Chondrocyte (in vitro differentiated cells): ENCODE measurements at regions not wholly inside any gene's neighbourhood (a gene's known extent, or its start where the extent isn't known, plus 50 kb on each side); places are given as distances from the start of the nearest gene placed in this dataset.
"Not testable (repeated sequence)": the region's sequence is repeated elsewhere in the genome, so short reads cannot be mapped to it uniquely, and the experiment has no call there.

Experiments used
- DNase-seq: peaks from one replicate; pipeline ENCODE4 v3.0.0; 2021; ENCODE audit warnings: mixed read lengths, low spot score
- H3K27ac Mint-ChIP-seq: one replicate; pipeline ENCODE4 v1.8.0; 2021; ENCODE audit warnings: mild to moderate bottlenecking, moderate library complexity, mixed read lengths; ENCODE audit not compliant: unreplicated experiment
- H3K27me3 Mint-ChIP-seq: 2 replicates; pipeline ENCODE4 v1.8.0; 2021; ENCODE audit warnings: low read depth, mixed read lengths
- H3K36me3 Mint-ChIP-seq: 2 replicates; pipeline ENCODE4 v1.8.0; 2021; ENCODE audit warnings: low read depth, mixed read lengths
- H3K4me1 Mint-ChIP-seq: 2 replicates; pipeline ENCODE4 v1.8.0; 2021; ENCODE audit warnings: low read depth, mild to moderate bottlenecking, mixed read lengths
- H3K4me3 Mint-ChIP-seq: one replicate; pipeline ENCODE4 v1.8.0; 2021; ENCODE audit warnings: mild to moderate bottlenecking, moderate library complexity, mixed read lengths; ENCODE audit not compliant: unreplicated experiment
- H3K9me3 Mint-ChIP-seq: 2 replicates; pipeline ENCODE4 v1.8.0; 2021; ENCODE audit warnings: low read depth, mixed read lengths
- CTCF ChIP-seq: fragments of 200-600 bp; sonication (generic); IDR thresholded peaks from 2 replicates; pipeline ENCODE4 v1.5.0; 2021; ENCODE audit warnings: antibody characterized with exemption, mild to moderate bottlenecking, moderate library complexity

GRCh38 chr10:118810796-118811505 is 56.2 kb upstream of the CACUL1 start:
- Mint-ChIP-seq H3K27me3 (peaks cover 9% of the 10 kb centered on the region), H3K4me1 (no peaks in the 10 kb centered on the region), H3K9me3 (no peaks in the 10 kb centered on the region), H3K4me3 (no peak overlapping the region), H3K27ac (no peak overlapping the region), H3K36me3 (no peaks in the 10 kb centered on the region)
- no peak for DNase-seq
- TF ChIP-seq CTCF: no peak

GRCh38 chr10:118811675-118812392 is 57.1 kb upstream of the CACUL1 start:
- H3K36me3 Mint-ChIP-seq: no peaks in the 10 kb centered on the region
- H3K27ac Mint-ChIP-seq: no peak overlapping the region
- H3K27me3 Mint-ChIP-seq: peaks cover 11% of the 10 kb centered on the region

GRCh38 chr10:118812393-118812740 is 57.6 kb upstream of the CACUL1 start:
- Mint-ChIP-seq H3K9me3 (no peaks in the 10 kb centered on the region), H3K27me3 (peaks cover 11% of the 10 kb centered on the region), H3K36me3 (no peaks in the 10 kb centered on the region), H3K27ac (no peak overlapping the region), H3K4me3 (no peak overlapping the region), H3K4me1 (no peaks in the 10 kb centered on the region)
- no peak for TF ChIP-seq CTCF
- DNase-seq: no peak

More at GRCh38 chr10:118811675-118812392, 57.1 kb upstream of the CACUL1 start:
- no peaks in the 10 kb centered on the region for H3K9me3 Mint-ChIP-seq
- DNase-seq: no peak
- no peak for TF ChIP-seq CTCF
- no peaks in the 10 kb centered on the region for H3K4me1 Mint-ChIP-seq
- no peak overlapping the region for H3K4me3 Mint-ChIP-seq

GRCh38 chr10:118813001-118813400 is 58.2 kb upstream of the CACUL1 start:
- DNase-seq, H3K9me3 Mint-ChIP-seq, H3K36me3 Mint-ChIP-seq, H3K4me1 Mint-ChIP-seq, H3K4me3 Mint-ChIP-seq, H3K27ac Mint-ChIP-seq: not testable (repeated sequence)
- peaks cover 11% of the 10 kb centered on the region for H3K27me3 Mint-ChIP-seq

GRCh38 chr10:118816471-118817168 is 61.9 kb upstream of the CACUL1 start:
- Mint-ChIP-seq H3K9me3 (no peaks in the 10 kb centered on the region), H3K4me1 (no peaks in the 10 kb centered on the region), H3K27ac (no peak overlapping the region), H3K4me3 (no peak overlapping the region), H3K36me3 (no peaks in the 10 kb centered on the region), H3K27me3 (peaks cover 11% of the 10 kb centered on the region)
- DNase-seq: no peak
- TF ChIP-seq CTCF: no peak
